ENCODE measurements at regions not wholly inside any gene's neighbourhood (a gene's known extent, or its start where the extent isn't known, plus 50 kb on each side); places are given as distances from the start of the nearest gene placed in this dataset.

- TF ChIP-seq CTCF (IDR thresholded peaks at IDR 0.05) (no peak), EZH2 (IDR thresholded peaks at IDR 0.05; ENCODE audit: borderline replicate concordance, insufficient read depth, low read depth, low read length, poor library complexity, severe bottlenecking) (no peak)
Measured at GRCh38 chr4:128358231-128358912, 70.8 kb upstream of the PGRMC2 start.
